SJCRH30 (cell line): ENCODE measurements at regions not wholly inside any gene's neighbourhood (a gene's known extent, or its start where the extent isn't known, plus 50 kb on each side); places are given as distances from the start of the nearest gene placed in this dataset.

Experiments
- DNase-seq, 2 experiments: peaks; one replicate each; pipeline ENCODE4 v3.0.0-alpha.2; 2015 to 2020
- H3K27ac ChIP-seq: fragments of 250-450 bp; sonication (Bioruptor Pico); 2 replicates; pipeline ENCODE4 v1.5.1; 2020; ENCODE audit warnings: mild to moderate bottlenecking, moderate library complexity
- H3K27me3 ChIP-seq: fragments of 250-450 bp; sonication (Bioruptor Pico); 2 replicates; pipeline ENCODE4 v1.5.1; 2020; ENCODE audit warnings: mild to moderate bottlenecking, moderate library complexity
- H3K36me3 ChIP-seq: fragments of 250-450 bp; sonication (Bioruptor Pico); 2 replicates; pipeline ENCODE4 v1.5.1; 2020; ENCODE audit warnings: mild to moderate bottlenecking, moderate library complexity
- H3K4me1 ChIP-seq: fragments of 250-450 bp; sonication (Bioruptor Pico); 2 replicates; pipeline ENCODE4 v1.5.1; 2020; ENCODE audit warnings: mild to moderate bottlenecking, moderate library complexity
- H3K4me3 ChIP-seq: fragments of 250-450 bp; sonication (Bioruptor Pico); 2 replicates; pipeline ENCODE4 v1.5.1; 2020; ENCODE audit warnings: mild to moderate bottlenecking, moderate library complexity
- H3K9me3 ChIP-seq: fragments of 250-450 bp; sonication (Bioruptor Pico); replicated peaks from 2 replicates; pipeline ENCODE4 v1.5.1; 2020; ENCODE audit warnings: mild to moderate bottlenecking, moderate library complexity

- H3K27me3 ChIP-seq = no peaks in the 10 kb centered on the region
- H3K4me3 ChIP-seq = no peak overlapping the region
- no peaks in the 10 kb centered on the region for H3K36me3 ChIP-seq
- no peak for DNase-seq
- H3K9me3 ChIP-seq = no peaks in the 10 kb centered on the region
- no peak overlapping the region for H3K27ac ChIP-seq
- no peaks in the 10 kb centered on the region for H3K4me1 ChIP-seq
Observed at GRCh38 chr10:2972216-2972615, 95.1 kb upstream of the PFKP start.

- H3K27ac ChIP-seq = no peak overlapping the region
- no peaks in the 10 kb centered on the region for H3K4me1 ChIP-seq
- H3K27me3 ChIP-seq = no peaks in the 10 kb centered on the region
- H3K36me3 ChIP-seq = no peaks in the 10 kb centered on the region
- DNase-seq = no peak
- H3K9me3 ChIP-seq = no peaks in the 10 kb centered on the region
- H3K4me3 ChIP-seq = no peak overlapping the region
Observed at GRCh38 chr10:2970190-2970823, 97.0 kb upstream of the PFKP start.

GRCh38 chr10:2968401-2969058, 98.8 kb upstream of the PFKP start:
- Histone ChIP-seq H3K4me1 (no peaks in the 10 kb centered on the region), H3K36me3 (no peaks in the 10 kb centered on the region), H3K4me3 (no peak overlapping the region), H3K27me3 (no peaks in the 10 kb centered on the region), H3K9me3 (no peaks in the 10 kb centered on the region), H3K27ac (no peak overlapping the region)
- no peak for DNase-seq

- H3K4me1 ChIP-seq = no peaks in the 10 kb centered on the region
- H3K27ac ChIP-seq = no peak overlapping the region
- DNase-seq = no peak
- no peak overlapping the region for H3K4me3 ChIP-seq
- no peaks in the 10 kb centered on the region for H3K9me3 ChIP-seq
- H3K27me3 ChIP-seq = no peaks in the 10 kb centered on the region
- H3K36me3 ChIP-seq = no peaks in the 10 kb centered on the region
Observed at GRCh38 chr10:2966134-2966533, 101.2 kb upstream of the PFKP start.

- H3K27me3 ChIP-seq = no peaks in the 10 kb centered on the region
- H3K4me1 ChIP-seq = no peaks in the 10 kb centered on the region
- H3K36me3 ChIP-seq = no peaks in the 10 kb centered on the region
- no peak overlapping the region for H3K27ac ChIP-seq
- H3K4me3 ChIP-seq = no peak overlapping the region
- no peaks in the 10 kb centered on the region for H3K9me3 ChIP-seq
- DNase-seq = peak in 1 of 2 experiments; percentile 17
Observed at GRCh38 chr10:2964632-2965296, 102.6 kb upstream of the PFKP start.

GRCh38 chr10:2963889-2964631, 103.3 kb upstream of the PFKP start:
- H3K4me1 ChIP-seq = no peaks in the 10 kb centered on the region
- no peak for DNase-seq
- H3K36me3 ChIP-seq = no peaks in the 10 kb centered on the region
- H3K27me3 ChIP-seq = no peaks in the 10 kb centered on the region
- H3K4me3 ChIP-seq = no peak overlapping the region
- H3K27ac ChIP-seq = no peak overlapping the region
- no peaks in the 10 kb centered on the region for H3K9me3 ChIP-seq

- no peak for DNase-seq
- no peak overlapping the region for H3K27ac ChIP-seq
Observed at GRCh38 chr10:2962194-2962593, 105.2 kb upstream of the PFKP start.

GRCh38 chr10:2958659-2959058, 108.7 kb upstream of the PFKP start:
- H3K9me3 ChIP-seq = no peaks in the 10 kb centered on the region
- H3K4me3 ChIP-seq = no peak overlapping the region
- H3K27me3 ChIP-seq = no peaks in the 10 kb centered on the region
- no peak overlapping the region for H3K27ac ChIP-seq
- DNase-seq = no peak
- H3K36me3 ChIP-seq = no peaks in the 10 kb centered on the region
- H3K4me1 ChIP-seq = no peaks in the 10 kb centered on the region

More at GRCh38 chr10:2962194-2962593, 105.2 kb upstream of the PFKP start:
- H3K27me3 ChIP-seq = no peaks in the 10 kb centered on the region
- H3K9me3 ChIP-seq = no peaks in the 10 kb centered on the region
- H3K36me3 ChIP-seq = no peaks in the 10 kb centered on the region
- no peak overlapping the region for H3K4me3 ChIP-seq
- no peaks in the 10 kb centered on the region for H3K4me1 ChIP-seq

GRCh38 chr10:2957785-2958184, 109.6 kb upstream of the PFKP start:
- H3K9me3 ChIP-seq = no peaks in the 10 kb centered on the region
- no peaks in the 10 kb centered on the region for H3K36me3 ChIP-seq
- no peak overlapping the region for H3K27ac ChIP-seq
- H3K4me1 ChIP-seq = no peaks in the 10 kb centered on the region
- H3K4me3 ChIP-seq = no peak overlapping the region
- no peak for DNase-seq
- no peaks in the 10 kb centered on the region for H3K27me3 ChIP-seq

GRCh38 chr10:2955064-2955463, 112.3 kb upstream of the PFKP start:
- Histone ChIP-seq H3K36me3 (no peaks in the 10 kb centered on the region), H3K4me1 (no peaks in the 10 kb centered on the region), H3K9me3 (no peaks in the 10 kb centered on the region), H3K4me3 (no peak overlapping the region), H3K27me3 (no peaks in the 10 kb centered on the region), H3K27ac (no peak overlapping the region)
- no peak for DNase-seq

GRCh38 chr10:2953495-2953894, 113.9 kb upstream of the PFKP start:
- Histone ChIP-seq H3K4me1 (no peaks in the 10 kb centered on the region), H3K27me3 (no peaks in the 10 kb centered on the region), H3K4me3 (no peak overlapping the region), H3K9me3 (no peaks in the 10 kb centered on the region), H3K36me3 (no peaks in the 10 kb centered on the region), H3K27ac (no peak overlapping the region)
- DNase-seq = no peak

GRCh38 chr10:2951235-2951835, 116.0 kb upstream of the PFKP start:
- Histone ChIP-seq H3K27me3 (no peaks in the 10 kb centered on the region), H3K36me3 (no peaks in the 10 kb centered on the region), H3K27ac (no peak overlapping the region), H3K4me1 (no peaks in the 10 kb centered on the region), H3K4me3 (no peak overlapping the region), H3K9me3 (no peaks in the 10 kb centered on the region)
- no peak for DNase-seq

GRCh38 chr10:2950546-2950945, 116.8 kb upstream of the PFKP start:
- Histone ChIP-seq H3K36me3 (no peaks in the 10 kb centered on the region), H3K4me1 (no peaks in the 10 kb centered on the region), H3K4me3 (no peak overlapping the region), H3K27ac (no peak overlapping the region), H3K27me3 (no peaks in the 10 kb centered on the region), H3K9me3 (no peaks in the 10 kb centered on the region)
- DNase-seq = no peak

GRCh38 chr10:2949948-2950354, 117.4 kb upstream of the PFKP start:
- H3K4me3 ChIP-seq = no peak overlapping the region
- DNase-seq = no peak
- no peaks in the 10 kb centered on the region for H3K9me3 ChIP-seq
- no peak overlapping the region for H3K27ac ChIP-seq
- no peaks in the 10 kb centered on the region for H3K4me1 ChIP-seq
- no peaks in the 10 kb centered on the region for H3K27me3 ChIP-seq
- no peaks in the 10 kb centered on the region for H3K36me3 ChIP-seq
